ENCODE measurements at regions not wholly inside any gene's neighbourhood (a gene's known extent, or its start where the extent isn't known, plus 50 kb on each side); places are given as distances from the start of the nearest gene placed in this dataset.

DNA sequence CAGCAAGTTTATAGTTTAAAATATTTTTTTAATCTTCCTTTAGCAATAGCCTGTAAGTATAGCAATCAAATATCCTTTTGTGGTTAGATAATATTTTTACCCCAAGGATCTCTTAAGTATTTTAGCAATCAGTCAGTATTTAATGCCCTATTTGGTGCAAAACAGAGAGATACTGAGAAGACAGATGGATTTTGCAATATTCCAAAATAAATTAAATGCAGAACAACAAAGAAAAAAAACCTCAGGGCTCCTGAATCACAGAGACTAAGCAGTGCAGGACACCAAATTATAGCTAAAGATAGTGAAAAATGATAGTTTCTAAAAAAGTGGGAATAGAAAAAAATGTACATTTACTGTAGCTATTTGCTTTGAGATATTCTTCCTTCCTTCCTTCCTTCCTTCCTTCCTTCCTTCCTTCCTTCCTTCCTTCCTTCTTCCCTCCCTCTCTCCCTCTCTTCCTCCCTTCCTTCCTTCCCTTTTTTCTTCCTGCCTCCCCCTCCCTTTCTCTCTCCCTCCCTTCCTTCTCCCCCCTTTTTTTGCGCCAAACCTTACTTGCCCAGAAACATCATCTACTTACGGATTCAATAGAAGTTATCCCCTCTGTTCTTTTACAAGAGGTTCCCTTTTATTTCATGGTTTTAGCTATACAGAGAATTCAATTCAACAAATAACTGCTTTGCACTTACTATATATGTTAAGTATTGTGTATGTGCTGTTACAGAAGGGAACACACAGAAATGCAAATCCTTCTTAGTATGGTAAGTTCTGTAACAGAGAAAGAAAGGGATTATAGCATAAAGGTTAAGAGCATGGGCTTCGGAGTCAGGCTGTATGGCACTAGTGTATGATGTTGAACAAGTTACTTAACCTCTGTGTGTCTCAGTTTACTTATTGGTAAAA is 219.0 kb downstream of the CPE start:
- ChIA-PET POLR2A (no interaction called here), CTCF (no interaction called here)

DNA sequence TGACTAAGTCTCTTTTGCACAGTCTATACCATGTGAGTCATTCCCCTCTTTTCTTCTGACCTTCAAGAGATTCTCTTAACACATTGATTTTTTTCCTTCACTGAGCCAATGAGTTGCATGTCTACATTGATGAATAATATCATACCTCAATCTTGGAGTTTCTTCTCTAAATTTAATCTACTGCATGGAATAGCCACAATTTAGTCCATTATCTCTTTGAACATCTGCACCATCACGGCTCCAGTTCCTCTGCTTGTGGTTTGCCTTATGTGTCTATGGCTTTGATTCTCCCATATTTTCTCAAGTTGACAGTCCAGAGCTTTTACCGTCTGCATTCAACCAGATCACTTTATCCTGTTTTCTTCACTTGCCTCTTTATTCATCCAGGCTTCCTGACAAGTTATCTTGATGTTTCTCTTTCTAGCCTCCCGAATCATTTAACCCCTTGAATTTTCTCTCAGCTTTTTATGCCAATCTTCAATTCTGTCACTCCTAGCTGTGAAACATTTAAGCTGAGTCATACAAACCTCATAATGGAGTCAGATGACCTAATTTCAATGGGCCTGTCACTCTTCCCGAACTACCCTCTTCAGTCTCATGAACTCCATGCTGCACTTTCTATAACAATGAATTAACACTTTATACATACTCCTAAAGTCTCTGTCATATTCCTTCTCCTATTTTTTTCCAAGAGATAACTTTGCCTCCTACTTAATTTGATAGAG is 222.3 kb downstream of the CPE start:
- Histone ChIP-seq H3K36me3 (ENCODE audit: control insufficient read depth in 2 of 3, insufficient read depth in 3 of 3, low read length in 3 of 3) (no peaks in the 10 kb centered on the region), H3K9me3 (ENCODE audit: control insufficient read depth in 2 of 3, low read length in 3 of 3) (no peaks in the 10 kb centered on the region), H3K4me3 (ENCODE audit: low read length) (no peak overlapping the region), H3K4me1 (ENCODE audit: control insufficient read depth in 2 of 2, insufficient read depth in 2 of 2, low read length in 2 of 2) (no peaks in the 10 kb centered on the region), H3K27me3 (ENCODE audit: control insufficient read depth in 2 of 2, insufficient read depth in 2 of 2, low read length in 2 of 2) (no peaks in the 10 kb centered on the region), H3K27ac (ENCODE audit: low read depth, low read length) (no peak overlapping the region)
- DNase-seq (no peak), ATAC-seq (no peak)
- intact Hi-C loops (cut with micrococcal nuclease): no loop called here
- no peaks in the 10 kb centered on the region for H3K4me1 Mint-ChIP-seq
- H3K27me3 Mint-ChIP-seq: peaks cover 0 to 8% (median 0%) of the 10 kb centered on the region in 5 donors
- no peaks in the 10 kb centered on the region for H3K36me3 Mint-ChIP-seq
- H3K4me3 Mint-ChIP-seq: no peak overlapping the region
- ChIA-PET CTCF (no interaction called here), POLR2A (no interaction called here)
- no peak overlapping the region for H3K27ac Mint-ChIP-seq
- H3K9me3 Mint-ChIP-seq: peaks cover 0 to 6% (median 0%) of the 10 kb centered on the region in 11 donors

More for the DNA sequence above, 219.0 kb downstream of the CPE start:
- no peaks in the 10 kb centered on the region for H3K9me3 ChIP-seq (ENCODE audit: control insufficient read depth in 2 of 3, low read length in 3 of 3)
- no peaks in the 10 kb centered on the region for H3K36me3 Mint-ChIP-seq
- DNase-seq: no peak
- no peaks in the 10 kb centered on the region for H3K27me3 ChIP-seq (ENCODE audit: control insufficient read depth in 2 of 2, insufficient read depth in 2 of 2, low read length in 2 of 2)
- H3K27ac Mint-ChIP-seq: no peak overlapping the region
- intact Hi-C loops (cut with micrococcal nuclease): no loop called here
- H3K36me3 ChIP-seq (ENCODE audit: control insufficient read depth in 2 of 3, insufficient read depth in 3 of 3, low read length in 3 of 3): no peaks in the 10 kb centered on the region
- H3K27me3 Mint-ChIP-seq: no peaks in the 10 kb centered on the region
- no peaks in the 10 kb centered on the region for H3K9me3 Mint-ChIP-seq
- H3K27ac ChIP-seq (ENCODE audit: low read depth, low read length): no peak overlapping the region
- no peak overlapping the region for H3K4me3 ChIP-seq (ENCODE audit: low read length)
- H3K4me3 Mint-ChIP-seq: no peak overlapping the region
- no peaks in the 10 kb centered on the region for H3K4me1 Mint-ChIP-seq
- H3K4me1 ChIP-seq (ENCODE audit: control insufficient read depth in 2 of 2, insufficient read depth in 2 of 2, low read length in 2 of 2): no peaks in the 10 kb centered on the region
- ATAC-seq: no peak

DNA sequence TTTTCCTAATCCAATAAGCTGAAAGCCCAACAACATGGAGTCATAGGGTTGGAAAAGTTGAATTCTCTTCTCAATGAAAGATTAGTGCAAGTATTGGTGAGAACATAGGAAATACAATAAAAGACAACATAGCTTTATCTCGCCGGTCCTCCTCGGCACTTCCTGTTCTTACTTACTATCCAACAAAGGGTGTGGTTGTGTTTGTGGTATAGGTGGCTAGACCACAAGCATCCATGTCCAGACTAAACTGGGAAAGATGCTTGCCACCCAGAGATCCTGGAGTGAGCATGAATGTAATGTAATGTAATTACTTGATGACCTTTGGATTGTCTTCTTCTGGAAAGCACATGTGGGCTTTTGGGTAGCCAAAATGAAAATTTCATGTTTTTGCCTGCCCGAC is 223.8 kb downstream of the CPE start:
- ATAC-seq (no peak), DNase-seq (no peak)
- Histone ChIP-seq H3K27me3 (ENCODE audit: control insufficient read depth in 2 of 2, insufficient read depth in 2 of 2, low read length in 2 of 2) (no peaks in the 10 kb centered on the region), H3K36me3 (ENCODE audit: control insufficient read depth in 2 of 3, insufficient read depth in 3 of 3, low read length in 3 of 3) (no peaks in the 10 kb centered on the region), H3K27ac (ENCODE audit: low read depth, low read length) (no peak overlapping the region), H3K9me3 (ENCODE audit: control insufficient read depth in 2 of 3, low read length in 3 of 3) (no peaks in the 10 kb centered on the region), H3K4me1 (ENCODE audit: control insufficient read depth in 2 of 2, insufficient read depth in 2 of 2, low read length in 2 of 2) (no peaks in the 10 kb centered on the region), H3K4me3 (ENCODE audit: low read length) (no peak overlapping the region)
- peaks cover 0 to 8% (median 0%) of the 10 kb centered on the region in 5 donors for H3K27me3 Mint-ChIP-seq
- no peak overlapping the region for H3K27ac Mint-ChIP-seq
- ChIA-PET CTCF (no interaction called here), POLR2A (no interaction called here)
- no peak overlapping the region for H3K4me3 Mint-ChIP-seq
- no peaks in the 10 kb centered on the region for H3K4me1 Mint-ChIP-seq
- H3K9me3 Mint-ChIP-seq: peaks cover 0 to 6% (median 0%) of the 10 kb centered on the region in 11 donors
- intact Hi-C loops (cut with micrococcal nuclease): no loop called here
- no peaks in the 10 kb centered on the region for H3K36me3 Mint-ChIP-seq

DNA sequence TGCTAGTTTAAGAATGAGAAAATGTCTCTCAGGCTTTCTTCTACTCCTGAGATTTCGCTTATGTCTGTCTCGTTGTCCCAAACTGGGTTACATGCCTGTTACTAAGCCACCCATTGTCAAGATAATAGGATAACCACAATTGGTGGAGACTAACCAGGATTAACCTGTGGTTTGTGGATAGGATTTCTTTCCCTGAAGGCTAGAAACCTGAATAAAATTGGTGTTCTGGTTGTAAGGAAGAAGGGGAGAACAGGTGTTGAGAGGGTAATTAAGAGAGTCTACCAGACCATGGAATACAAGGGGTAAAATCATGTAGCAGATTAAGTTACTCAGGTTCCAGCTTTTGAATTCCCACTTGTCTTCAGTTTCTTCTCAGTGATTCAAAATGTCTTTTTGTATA is 225.4 kb downstream of the CPE start:
- Histone ChIP-seq H3K27ac (ENCODE audit: low read depth, low read length) (no peak overlapping the region), H3K27me3 (ENCODE audit: control insufficient read depth in 2 of 2, insufficient read depth in 2 of 2, low read length in 2 of 2) (no peaks in the 10 kb centered on the region), H3K4me3 (ENCODE audit: low read length) (no peak overlapping the region), H3K4me1 (ENCODE audit: control insufficient read depth in 2 of 2, insufficient read depth in 2 of 2, low read length in 2 of 2) (no peaks in the 10 kb centered on the region), H3K9me3 (ENCODE audit: control insufficient read depth in 2 of 3, low read length in 3 of 3) (no peaks in the 10 kb centered on the region), H3K36me3 (ENCODE audit: control insufficient read depth in 2 of 3, insufficient read depth in 3 of 3, low read length in 3 of 3) (no peaks in the 10 kb centered on the region)
- no peak for DNase-seq
- H3K36me3 Mint-ChIP-seq: no peaks in the 10 kb centered on the region
- ChIA-PET CTCF (no interaction called here), POLR2A (no interaction called here)
- no peaks in the 10 kb centered on the region for H3K4me1 Mint-ChIP-seq
- H3K9me3 Mint-ChIP-seq: peaks cover 0 to 7% (median 0%) of the 10 kb centered on the region in 11 donors
- no peak overlapping the region for H3K27ac Mint-ChIP-seq
- H3K27me3 Mint-ChIP-seq: peaks cover 0 to 8% (median 0%) of the 10 kb centered on the region in 5 donors
- no peak for ATAC-seq
- H3K4me3 Mint-ChIP-seq: no peak overlapping the region
- intact Hi-C loops (cut with micrococcal nuclease): no loop called here

DNA sequence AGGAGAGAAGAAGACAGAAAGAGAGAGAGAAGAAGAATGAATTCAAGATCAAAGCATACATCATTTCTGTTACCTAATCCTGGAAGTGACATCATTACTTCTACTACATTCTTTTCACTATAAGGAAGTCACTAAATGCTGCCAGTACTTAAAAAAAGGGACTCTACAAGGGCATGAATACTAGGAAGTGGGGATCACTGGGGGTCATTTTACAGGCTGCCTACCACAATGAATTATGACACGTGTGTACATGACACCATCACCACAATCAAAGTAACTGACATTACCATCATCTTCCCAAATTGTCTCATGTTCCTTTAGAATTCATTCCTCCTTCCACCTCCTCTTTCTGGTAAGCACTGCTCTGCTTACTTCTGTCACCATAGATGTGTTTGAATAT is 227.0 kb downstream of the CPE start:
- intact Hi-C loops (cut with micrococcal nuclease): no loop called here

DNA sequence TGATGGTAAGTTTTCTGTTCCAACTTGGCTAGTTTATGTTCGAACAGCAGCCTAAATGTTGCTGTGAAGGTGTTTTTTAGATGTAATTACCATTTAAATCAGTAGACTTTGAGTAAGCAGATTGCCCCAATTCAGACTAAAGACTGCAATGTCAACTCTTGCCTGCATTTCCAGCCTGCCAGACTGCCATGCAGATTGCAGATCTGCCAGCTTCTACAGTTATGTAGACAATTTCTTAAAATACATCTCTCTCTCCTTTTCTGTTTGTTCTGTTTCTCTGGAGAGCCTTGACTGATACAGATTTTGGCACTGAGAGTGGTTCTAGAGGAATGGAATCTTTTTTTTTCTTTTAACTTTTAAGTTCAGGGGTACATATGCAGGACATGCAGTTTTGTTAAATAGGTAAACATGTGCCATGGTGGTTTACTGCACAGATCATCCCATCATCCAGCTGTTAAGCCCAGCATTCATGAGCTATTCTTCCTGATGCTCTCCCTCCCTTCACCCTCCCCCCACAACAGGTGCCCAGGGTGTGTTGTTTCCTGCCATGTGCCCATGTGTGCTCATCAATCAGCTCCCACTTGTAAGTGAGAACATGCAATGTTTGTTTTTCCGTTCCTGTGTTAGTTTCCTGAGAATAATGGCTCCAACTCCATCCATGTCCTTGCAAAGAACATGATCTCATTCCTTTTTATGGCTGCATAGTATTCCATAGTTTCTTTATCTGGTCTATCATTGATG is 227.8 kb downstream of the CPE start:
- Histone ChIP-seq H3K9me3 (ENCODE audit: control insufficient read depth in 2 of 3, low read length in 3 of 3) (no peaks in the 10 kb centered on the region), H3K4me1 (ENCODE audit: control insufficient read depth in 2 of 2, insufficient read depth in 2 of 2, low read length in 2 of 2) (no peaks in the 10 kb centered on the region), H3K27me3 (ENCODE audit: control insufficient read depth in 2 of 2, insufficient read depth in 2 of 2, low read length in 2 of 2) (no peaks in the 10 kb centered on the region), H3K36me3 (ENCODE audit: control insufficient read depth in 2 of 3, insufficient read depth in 3 of 3, low read length in 3 of 3) (no peaks in the 10 kb centered on the region), H3K4me3 (ENCODE audit: low read length) (no peak overlapping the region), H3K27ac (ENCODE audit: low read depth, low read length) (no peak overlapping the region)
- H3K4me3 Mint-ChIP-seq: no peak overlapping the region
- ChIA-PET CTCF (no interaction called here), POLR2A (no interaction called here)
- intact Hi-C loops (cut with micrococcal nuclease): no loop called here
- peaks cover 0 to 10% (median 0%) of the 10 kb centered on the region in 7 donors for H3K4me1 Mint-ChIP-seq
- peaks cover 0 to 8% (median 0%) of the 10 kb centered on the region in 5 donors for H3K27me3 Mint-ChIP-seq
- ATAC-seq (no peak), DNase-seq (no peak)
- H3K9me3 Mint-ChIP-seq: peaks cover 0 to 13% (median 1%) of the 10 kb centered on the region in 11 donors
- no peaks in the 10 kb centered on the region for H3K36me3 Mint-ChIP-seq
- H3K27ac Mint-ChIP-seq: no peak overlapping the region

More for the DNA sequence above, 227.0 kb downstream of the CPE start:
- Histone ChIP-seq H3K4me1 (ENCODE audit: control insufficient read depth in 2 of 2, insufficient read depth in 2 of 2, low read length in 2 of 2) (no peaks in the 10 kb centered on the region), H3K36me3 (ENCODE audit: control insufficient read depth in 2 of 3, insufficient read depth in 3 of 3, low read length in 3 of 3) (no peaks in the 10 kb centered on the region), H3K9me3 (ENCODE audit: control insufficient read depth in 2 of 3, low read length in 3 of 3) (no peaks in the 10 kb centered on the region), H3K27me3 (ENCODE audit: control insufficient read depth in 2 of 2, insufficient read depth in 2 of 2, low read length in 2 of 2) (no peaks in the 10 kb centered on the region), H3K4me3 (ENCODE audit: low read length) (no peak overlapping the region), H3K27ac (ENCODE audit: low read depth, low read length) (no peak overlapping the region)
- POLR2A ChIA-PET: no interaction called here
- no peaks in the 10 kb centered on the region for H3K36me3 Mint-ChIP-seq
- no peak overlapping the region for H3K27ac Mint-ChIP-seq
- CTCF ChIA-PET: interaction anchor here (0.6 kb wide), 1 partner anchor 12 kb away, joined by 3 read pairs; no protein-coding TSS in a partner anchor
- H3K4me3 Mint-ChIP-seq: no peak overlapping the region
- ATAC-seq (no peak), DNase-seq (no peak)
- H3K27me3 Mint-ChIP-seq: peaks cover 0 to 8% (median 0%) of the 10 kb centered on the region in 5 donors
- H3K4me1 Mint-ChIP-seq: peaks cover 0 to 4% (median 0%) of the 10 kb centered on the region in 7 donors
- peaks cover 0 to 9% (median 0%) of the 10 kb centered on the region in 11 donors for H3K9me3 Mint-ChIP-seq
